Activated CD4-positive, alpha-beta T cell treated with anti-CD3 and anti-CD28 coated beads, Interleukin-2, amount 50 U/mL, for 16 hours (primary cell): ENCODE measurements at regions not wholly inside any gene's neighbourhood (a gene's known extent, or its start where the extent isn't known, plus 50 kb on each side); places are given as distances from the start of the nearest gene placed in this dataset.

Source experiments
- DNase-seq: peaks from one replicate; pipeline ENCODE4 v3.0.0-alpha.2; 2020

GRCh38 chr9:79885093-79885857 lies 313.5 kb downstream of the TLE4 start:
- no peak for DNase-seq

DNA sequence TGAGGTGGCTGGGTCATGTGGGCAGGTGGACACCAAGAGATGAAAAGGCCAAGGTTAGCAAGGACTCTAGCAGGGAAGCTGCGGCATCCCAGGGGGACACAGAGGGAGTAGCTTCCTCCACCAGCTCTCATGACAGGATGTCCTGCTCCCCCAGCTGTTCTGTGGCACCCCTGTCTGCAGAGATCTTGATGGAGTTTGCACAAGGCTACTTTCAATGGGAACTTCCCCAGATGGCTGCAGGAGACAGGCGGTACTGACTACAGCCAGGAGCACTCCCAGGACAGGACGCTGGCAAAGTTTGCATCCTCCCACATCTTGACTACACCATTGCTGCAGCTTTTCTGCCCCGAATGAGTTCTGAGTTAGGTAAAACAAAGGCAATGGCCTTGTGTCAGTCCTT lies 312.8 kb downstream of the TLE4 start:
- no peak for DNase-seq

DNA sequence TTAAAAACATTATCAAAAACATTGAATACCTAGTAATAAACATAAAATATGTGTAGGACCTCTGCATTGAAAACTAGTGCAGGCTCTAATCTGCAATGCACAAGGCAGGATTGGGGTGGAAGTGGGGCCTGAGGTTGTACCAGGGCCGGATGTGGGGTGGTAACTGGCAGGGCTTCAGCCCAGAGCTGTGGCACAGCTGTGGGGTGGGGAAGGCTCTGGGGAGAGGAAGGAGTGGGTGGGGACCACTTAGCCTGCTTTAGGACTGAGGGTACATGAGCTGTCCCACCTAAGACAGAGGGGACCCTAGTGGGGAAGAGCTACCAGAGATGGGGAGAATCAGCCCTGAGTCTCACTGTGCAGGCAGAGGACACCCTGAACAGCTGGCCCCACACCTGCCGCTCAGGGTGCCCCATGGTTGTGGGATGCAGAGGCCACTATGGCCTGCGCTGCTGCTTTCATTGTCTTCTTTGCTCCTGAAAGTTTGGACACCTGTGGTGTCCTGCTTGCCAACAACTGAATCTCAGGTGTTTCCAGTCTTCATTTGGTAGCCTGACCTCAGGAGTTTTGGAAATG lies 311.4 kb downstream of the TLE4 start:
- peak; percentile 45 for DNase-seq

DNA sequence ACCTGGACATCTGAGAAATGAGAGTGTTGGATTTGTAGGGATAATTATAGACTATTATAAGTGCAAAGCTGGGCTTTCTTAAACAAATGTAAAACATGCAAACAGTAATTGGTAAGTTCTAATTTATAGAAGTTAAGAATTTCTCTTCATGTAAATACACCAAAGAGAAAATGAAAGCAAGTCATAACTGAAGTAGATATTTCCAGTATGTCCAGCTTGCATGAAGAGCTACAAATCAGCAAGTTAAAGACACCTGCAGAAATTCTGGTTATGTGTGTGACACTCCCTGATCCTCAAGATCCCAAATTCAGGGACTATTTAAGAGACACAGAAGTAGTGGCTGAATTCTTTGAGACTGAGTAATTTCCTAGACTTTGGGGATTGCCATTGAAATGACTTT lies 308.9 kb downstream of the TLE4 start:
- peak; percentile 16 for DNase-seq

DNA sequence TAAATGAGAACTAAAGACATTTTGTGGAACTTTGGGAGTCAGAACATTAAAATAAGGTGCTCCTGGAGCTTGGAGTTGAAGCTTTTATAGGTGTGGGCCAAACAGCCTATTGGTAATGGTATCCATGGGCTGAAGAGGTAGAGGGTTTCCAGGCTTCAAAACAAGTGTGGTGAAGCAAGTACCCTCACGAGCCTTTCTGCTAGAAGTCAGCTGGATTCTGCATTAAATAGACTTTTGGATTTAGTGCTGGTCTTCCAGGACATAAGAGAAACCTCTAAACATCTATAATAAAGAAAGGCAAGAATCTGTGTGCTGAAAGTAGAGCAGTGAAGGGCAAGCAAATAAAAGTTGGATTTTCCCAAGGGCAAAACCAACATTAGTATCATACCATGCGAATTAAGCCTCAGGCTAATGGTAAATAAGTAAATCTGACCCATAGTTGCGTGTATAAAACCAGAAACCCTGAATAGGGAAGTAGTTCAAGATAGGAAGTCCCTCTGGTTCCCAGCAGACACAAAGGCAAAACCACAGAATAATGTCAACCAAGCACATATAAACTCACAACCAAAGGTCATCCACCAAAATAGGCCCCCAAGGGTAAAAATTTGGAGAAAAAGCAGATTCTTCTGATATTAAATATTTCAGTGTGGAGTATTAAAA lies 306.3 kb downstream of the TLE4 start:
- no peak for DNase-seq

GRCh38 chr9:79868567-79869189 lies 296.9 kb downstream of the TLE4 start:
- no peak for DNase-seq

- no peak for DNase-seq
These were observed 291.4 kb downstream of the TLE4 start for GRCh38 chr9:79862921-79863890.

DNA sequence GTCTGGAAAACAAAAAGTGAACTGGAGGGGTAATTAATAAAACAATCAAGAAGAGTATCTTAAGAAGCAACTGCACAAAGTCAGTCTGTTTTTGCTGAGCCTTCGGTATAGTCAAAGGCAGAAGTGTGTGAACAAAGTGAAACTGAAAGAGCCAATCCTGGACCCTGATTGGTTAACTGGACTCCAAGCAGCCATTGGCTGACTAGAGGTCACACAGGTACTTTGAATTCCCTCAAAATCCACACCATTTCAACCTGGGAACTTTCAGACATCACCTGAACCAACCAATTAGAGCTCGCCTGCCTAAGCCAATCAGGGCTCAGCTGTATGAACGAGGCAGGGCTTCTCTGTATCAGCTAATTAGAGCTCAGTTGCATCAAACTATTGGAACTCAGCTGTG lies 286.7 kb downstream of the TLE4 start:
- peak; percentile 9 for DNase-seq

DNA sequence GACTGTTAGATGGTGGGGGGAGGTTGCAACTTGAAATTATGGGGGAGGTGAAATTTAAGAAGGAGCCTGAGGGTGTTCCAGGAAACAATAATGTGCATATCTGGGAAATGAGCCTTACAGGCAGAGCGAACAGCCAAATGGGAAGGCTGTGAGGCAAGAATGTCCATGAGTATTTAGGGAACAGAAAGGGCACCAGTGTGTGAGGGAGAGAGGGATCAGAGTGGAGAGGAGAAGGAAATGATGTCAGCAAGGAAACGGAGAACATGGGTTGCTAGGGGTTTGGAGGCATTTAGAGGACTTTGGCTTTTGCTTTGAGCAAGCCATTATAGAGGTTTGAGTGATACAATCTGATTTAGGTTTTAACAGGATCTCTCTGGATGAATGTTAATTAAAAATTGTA lies 285.4 kb downstream of the TLE4 start:
- DNase-seq, result no peak

- DNase-seq, result no peak
These were observed 275.3 kb downstream of the TLE4 start for GRCh38 chr9:79847074-79847473.

- no peak for DNase-seq
These were observed 258.0 kb downstream of the TLE4 start for GRCh38 chr9:79829566-79830302.

GRCh38 chr9:79824265-79824664 lies 252.5 kb downstream of the TLE4 start:
- peak; percentile 45 for DNase-seq

DNA sequence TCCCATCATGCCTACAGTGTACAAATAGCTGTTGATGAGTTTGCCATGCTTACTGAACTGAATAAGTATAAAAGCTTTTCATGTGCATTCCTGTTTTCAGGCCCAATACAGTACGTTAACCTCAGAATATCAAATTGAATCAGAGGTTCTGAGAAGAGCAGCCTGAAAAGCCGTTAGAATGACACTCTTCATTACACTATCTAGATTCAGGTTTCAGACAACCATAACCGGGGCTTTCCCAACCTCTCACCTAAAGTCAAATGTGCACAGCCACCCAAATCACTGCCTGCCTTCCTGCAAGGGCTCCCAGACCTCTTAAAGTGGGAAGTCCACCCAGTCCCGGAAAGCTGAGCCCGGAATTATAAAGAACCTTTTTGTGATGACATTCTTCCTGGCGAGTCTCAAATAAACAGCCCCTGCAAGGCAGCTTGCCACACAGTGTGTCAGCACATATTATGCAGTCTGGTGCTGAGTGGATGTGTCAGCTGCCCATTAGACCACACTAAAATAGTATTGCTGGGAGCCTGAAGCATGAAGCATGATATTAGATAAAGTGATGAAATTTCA lies 245.8 kb downstream of the TLE4 start:
- DNase-seq, result peak; percentile 86

- no peak for DNase-seq
These were observed 241.5 kb downstream of the TLE4 start for GRCh38 chr9:79813258-79813638.

- DNase-seq, result peak; percentile 84
These were observed 240.9 kb downstream of the TLE4 start for GRCh38 chr9:79812507-79813257.

- no peak for DNase-seq
These were observed 240.3 kb downstream of the TLE4 start for GRCh38 chr9:79812099-79812498.

- DNase-seq, result no peak
These were observed 238.2 kb downstream of the TLE4 start for GRCh38 chr9:79809931-79810330.

- DNase-seq, result no peak
These were observed 237.6 kb downstream of the TLE4 start for GRCh38 chr9:79809316-79809876.

DNA sequence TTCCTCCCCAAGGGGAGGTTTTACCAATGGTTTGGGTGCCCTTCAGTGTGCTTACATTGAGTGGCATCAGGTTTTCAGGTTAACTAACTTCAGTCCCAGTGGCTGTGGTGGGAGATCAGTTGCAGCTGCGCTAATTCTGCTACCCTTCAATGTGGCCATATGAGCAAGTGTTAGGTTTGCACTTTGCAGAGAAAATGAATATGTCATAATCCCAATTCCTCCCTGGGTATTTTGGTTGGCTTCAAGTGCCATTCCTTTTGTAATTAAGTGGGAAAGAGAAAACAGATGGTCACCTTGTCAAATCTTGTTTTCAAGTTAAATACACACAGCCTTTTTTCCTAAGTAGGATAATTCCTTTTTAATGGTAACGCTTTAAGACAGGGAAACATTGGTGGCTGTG lies 236.2 kb downstream of the TLE4 start:
- DNase-seq, result no peak

DNA sequence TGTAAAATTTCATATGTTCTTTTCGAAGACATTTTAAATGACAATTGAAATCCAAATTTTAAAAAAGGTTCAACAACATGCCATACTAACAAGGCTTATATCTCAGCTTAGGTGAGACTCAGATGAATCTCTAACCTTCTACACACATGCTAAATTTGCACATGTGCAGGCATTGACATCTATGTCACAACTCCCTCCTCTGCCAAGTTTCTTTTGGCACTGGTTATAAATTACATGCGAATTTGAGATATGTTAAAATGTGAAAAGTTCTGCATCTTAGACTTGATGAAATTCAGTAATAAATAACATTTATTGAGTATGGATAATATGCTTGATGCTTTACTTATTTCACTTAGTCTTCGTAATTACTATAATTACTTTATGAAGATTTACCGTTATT lies 234.3 kb downstream of the TLE4 start:
- DNase-seq, result no peak
